ENCODE measurements at regions not wholly inside any gene's neighbourhood (a gene's known extent, or its start where the extent isn't known, plus 50 kb on each side); places are given as distances from the start of the nearest gene placed in this dataset.
"Not testable (repeated sequence)": the region's sequence is repeated elsewhere in the genome, so short reads cannot be mapped to it uniquely, and the experiment has no call there.

DNA sequence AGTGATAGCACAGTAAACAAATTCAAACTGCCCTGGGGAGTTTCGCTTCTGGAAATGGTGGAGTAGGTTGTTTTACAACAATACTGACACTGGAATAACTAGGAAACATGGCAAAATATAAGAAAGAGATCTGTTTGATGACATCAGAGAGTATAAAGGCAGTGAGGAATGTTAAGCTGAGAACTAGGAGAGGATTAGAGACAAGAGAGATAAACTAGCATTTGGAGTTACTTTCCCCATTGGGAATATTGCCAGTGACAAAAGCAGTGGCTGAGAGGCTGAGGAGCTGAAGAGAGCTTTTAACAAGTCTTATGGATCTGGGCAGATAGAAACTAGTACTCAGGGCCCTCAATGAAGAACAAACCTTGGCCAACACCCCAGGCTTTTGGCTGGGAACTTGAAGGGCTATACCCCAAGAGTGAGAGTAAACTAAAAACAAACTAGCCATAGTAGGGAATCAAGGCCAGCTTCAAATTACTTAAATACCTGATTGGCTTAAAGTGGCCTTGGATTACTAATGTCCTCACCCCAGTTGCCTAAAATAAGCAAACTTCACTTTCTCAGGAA is 280.4 kb downstream of the KLF13 start:
- DNase-seq: no peak

DNA sequence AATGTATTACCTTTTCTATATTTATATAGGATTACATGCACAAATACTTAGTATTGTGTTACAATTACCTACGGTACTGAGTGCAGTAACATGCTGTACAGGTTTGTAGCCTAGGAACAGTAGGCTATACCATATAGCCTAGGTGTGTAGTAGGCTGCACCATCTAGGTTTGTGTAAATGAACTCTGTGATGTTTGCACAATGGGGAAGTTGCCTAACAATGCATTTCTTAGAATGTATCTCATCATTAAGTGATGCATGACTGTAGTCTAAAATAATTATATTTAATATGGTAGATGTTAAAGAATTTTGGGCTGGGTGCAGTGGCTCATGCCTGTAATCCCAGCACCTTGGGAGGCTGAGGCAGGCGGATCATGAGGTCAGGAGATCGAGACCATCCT is 281.0 kb downstream of the KLF13 start:
- no peak for DNase-seq

DNA sequence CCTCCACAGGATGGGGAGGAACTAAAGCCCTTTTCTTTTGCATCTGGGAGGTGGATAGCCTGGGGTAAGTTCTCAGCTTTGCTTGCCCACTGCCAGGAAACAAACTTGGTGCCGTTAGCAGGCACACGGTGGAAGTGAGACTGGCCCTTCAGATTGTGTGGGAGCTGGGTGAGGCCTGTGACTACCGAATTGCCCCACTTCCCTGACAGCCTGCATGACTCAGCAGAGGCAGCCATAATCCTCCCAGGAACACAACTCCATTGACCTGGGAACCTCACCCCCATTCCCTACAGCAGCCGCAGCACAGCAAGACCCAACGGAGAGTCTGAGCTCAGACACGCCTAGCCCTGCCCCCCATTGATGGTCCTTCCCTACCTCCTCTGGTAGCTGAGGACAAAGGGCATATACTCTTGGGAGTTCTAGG is 282.6 kb downstream of the KLF13 start:
- DNase-seq: no peak

DNA sequence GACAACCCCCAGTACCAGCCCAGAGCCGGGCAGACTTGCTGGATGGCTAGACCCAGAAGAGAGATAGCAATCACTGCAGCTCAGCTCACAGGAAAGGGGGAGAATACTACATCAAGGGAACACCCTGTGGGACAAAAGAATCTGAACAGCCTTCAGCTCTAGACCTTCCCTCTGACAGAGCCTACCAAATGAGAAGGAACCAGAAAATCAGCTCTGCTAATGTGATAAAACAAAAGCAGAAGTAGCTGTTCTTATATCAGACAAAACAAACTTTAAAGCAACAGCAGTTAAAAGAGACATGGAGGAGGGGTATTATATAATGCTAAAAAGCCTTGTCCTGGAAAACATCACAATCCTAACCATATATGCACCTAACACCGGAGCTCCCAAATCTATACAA is 283.3 kb downstream of the KLF13 start:
- no peak for DNase-seq

DNA sequence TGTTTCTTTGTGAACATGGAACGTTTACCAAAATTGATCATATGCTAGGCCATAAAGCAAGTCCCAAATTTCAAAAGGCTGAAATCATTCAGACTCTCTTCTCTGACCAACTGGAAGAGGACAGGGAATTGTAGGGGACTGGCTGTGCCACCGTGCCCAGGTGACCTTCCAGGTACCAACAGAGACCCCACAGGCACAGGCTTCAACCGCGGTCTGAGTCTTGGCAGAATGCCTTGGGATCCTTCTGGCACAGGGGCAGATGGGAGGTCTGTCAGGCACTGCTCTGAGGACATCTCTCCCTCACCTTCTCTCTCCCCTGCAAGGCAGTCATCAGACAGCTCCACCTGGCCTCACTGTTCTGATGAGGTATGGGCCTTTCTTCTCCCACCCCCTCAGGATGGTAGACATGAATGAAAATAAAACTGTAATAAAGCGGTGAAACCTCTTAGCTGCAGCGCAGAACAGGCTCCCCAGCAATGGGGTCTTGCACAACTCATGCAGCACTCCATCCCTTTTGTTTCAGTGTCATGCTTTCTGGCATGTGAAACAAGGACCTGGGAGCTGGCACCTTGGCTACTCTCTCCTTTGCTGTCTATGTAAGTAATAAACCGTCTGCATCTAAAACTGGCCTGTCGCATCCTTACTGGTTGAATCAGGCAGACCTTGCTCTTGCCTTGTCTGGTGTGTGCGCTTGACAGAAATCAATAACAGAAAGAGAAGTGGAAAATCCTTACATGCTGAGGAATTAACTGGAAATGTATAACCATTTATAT is 289.2 kb downstream of the KLF13 start:
- no peak for DNase-seq

DNA sequence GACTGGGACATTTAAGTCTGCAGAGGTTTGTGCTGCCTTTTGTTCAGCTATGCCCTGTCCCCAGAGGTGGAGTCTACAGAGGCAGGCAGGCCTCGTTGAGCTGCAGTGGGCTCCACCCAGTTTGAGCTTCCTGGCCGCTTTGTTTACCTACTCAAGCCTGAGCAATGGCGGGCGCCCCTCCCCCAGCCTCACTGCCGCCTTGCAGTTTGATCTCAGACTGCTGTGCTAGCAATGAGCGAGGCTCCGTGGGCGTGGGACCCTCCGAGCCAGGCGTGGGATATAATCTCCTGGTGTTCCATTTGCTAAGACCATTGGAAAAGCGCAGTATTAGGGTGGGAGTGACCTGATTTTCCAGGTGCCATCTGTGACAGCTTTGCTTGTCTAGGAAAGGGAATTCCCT is 296.7 kb downstream of the KLF13 start:
- DNase-seq: not testable (repeated sequence)

DNA sequence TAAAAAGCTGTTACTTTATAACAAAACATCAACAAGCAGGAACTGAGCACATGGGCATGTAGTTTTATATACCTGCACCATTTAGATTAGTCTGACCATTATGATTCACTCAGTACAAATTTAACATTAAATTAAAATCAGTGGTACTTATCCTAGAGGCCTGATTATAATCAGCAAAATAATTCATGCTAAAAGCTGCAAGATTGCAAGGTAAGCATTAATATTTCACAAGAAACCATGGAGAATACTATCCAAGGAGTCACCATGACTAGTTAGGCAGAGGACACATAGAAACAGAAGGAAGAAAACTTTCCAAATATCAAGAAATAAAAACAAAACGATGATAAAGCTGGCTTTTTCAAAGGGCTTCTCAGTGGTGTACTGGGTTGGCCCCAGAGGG is 297.5 kb downstream of the KLF13 start:
- DNase-seq: not testable (repeated sequence)

DNA sequence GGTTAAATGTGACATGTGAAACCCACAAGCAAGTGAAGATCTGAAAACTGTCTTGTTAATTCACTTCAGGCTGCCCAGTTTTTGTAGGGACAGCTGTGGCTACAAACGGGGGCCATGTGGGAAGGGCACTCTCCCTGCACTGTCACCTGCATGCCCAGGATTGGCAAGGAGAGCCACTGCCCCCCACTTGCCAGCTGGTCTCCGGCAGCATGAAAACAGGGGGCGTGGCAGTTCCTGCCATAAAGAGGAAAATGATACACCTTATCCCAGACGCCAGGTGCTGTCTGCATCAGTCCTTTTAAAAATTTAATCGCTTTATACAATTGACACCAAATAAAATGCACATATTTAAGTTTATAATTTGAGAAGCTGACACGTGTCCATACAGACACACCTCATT is 309.1 kb downstream of the KLF13 start:
- DNase-seq: not testable (repeated sequence)

DNA sequence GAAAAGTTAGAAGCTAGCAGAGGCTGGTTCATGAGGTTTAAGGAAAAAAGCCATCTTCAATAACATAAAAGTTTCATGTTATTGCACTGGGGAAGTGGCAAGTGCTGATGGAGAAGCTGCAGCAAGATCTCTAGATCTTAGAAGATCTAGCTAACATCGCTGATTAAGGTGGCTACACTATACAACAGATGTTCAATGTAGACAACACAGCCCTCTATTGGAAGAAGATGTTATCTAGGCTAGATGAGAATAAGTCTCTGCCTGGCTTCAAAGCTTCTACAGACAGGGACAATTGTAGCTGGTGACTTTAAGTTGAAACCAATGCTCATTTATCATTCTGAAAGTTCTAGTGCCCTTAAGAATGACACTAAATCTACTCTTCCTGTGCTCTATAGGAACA is 310.3 kb downstream of the KLF13 start:
- DNase-seq: not testable (repeated sequence)

DNA sequence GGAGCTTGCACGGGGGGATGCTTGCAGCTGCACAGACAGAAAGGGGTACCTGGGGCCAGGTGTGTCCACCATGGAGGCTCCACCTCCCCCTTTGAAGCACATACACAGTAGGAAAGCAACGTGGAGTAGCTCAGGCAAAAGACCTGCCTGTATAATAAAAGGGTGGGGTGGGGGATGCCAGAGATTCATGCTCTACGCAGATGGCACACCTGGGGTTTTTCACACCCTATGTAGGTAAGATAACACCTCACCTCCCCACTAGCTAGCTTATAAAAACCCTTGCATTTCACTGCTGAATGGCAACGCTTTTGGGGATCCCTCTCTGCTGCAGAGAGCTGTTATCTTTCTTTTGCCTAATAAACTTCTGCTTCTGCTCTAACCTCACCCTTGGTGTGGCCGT is 317.3 kb downstream of the KLF13 start:
- not testable (repeated sequence) for DNase-seq

DNA sequence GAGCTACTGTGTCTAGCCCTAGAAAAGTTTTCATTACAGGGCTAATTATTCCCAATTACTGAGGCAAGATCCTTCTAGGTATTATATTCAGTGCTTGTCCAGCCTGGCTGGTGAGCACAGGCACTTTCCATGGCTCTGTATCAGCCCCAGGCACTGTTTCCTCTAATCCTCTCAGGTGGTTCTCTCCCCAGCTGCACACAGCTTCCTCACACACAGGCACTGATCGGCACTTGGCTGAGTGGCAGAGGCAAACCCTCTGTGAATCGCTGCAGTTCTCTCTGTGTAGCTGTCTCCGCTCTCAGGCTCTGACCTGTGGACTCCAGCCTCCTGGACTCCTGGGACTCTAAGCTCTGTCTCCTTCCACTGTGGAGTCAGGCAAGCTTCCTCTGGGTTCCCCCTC is 318.1 kb downstream of the KLF13 start:
- DNase-seq: not testable (repeated sequence)

DNA sequence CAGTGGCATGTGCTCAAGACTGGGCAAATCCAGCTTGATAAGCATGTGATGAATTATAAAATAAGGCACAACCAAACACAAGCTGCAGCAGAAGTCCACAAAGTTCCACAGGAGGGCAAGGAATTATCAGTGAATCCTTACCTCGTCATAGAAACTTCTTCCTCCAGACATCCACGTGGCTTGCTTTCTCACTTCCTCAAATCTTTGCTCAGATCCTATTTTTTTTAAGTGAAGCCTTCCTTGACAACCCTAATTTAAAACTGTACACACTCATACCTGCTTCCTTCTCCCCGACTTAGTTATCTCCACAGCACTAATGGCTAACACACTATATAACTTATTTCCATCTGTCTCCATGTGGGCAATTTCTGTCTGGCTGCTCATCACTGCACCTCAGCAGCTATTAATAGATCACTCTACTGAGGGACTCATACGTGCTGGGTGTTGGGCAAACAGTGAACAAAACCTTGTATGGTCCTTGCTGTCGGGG is 320.7 kb downstream of the KLF13 start:
- not testable (repeated sequence) for DNase-seq

DNA sequence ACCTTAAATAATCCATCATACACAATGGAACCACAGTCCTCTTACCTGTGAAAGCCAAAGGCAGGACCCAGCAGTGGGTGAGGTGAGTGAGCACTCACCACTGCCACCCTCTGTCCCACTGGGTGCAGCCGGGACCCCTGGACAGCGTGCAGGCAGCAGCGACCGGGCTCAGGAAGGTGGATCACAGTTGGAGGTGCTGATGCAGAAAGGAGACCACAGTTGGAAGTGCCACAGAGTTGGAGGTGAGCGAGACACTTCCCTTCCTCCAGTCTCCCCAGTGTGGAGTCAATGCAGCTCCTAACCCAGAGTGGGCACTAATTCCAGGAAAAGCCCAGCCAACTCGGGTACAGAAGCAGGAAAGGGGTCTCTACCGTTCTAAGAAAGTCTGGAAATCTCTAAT is 323.0 kb downstream of the KLF13 start:
- DNase-seq: not testable (repeated sequence)

DNA sequence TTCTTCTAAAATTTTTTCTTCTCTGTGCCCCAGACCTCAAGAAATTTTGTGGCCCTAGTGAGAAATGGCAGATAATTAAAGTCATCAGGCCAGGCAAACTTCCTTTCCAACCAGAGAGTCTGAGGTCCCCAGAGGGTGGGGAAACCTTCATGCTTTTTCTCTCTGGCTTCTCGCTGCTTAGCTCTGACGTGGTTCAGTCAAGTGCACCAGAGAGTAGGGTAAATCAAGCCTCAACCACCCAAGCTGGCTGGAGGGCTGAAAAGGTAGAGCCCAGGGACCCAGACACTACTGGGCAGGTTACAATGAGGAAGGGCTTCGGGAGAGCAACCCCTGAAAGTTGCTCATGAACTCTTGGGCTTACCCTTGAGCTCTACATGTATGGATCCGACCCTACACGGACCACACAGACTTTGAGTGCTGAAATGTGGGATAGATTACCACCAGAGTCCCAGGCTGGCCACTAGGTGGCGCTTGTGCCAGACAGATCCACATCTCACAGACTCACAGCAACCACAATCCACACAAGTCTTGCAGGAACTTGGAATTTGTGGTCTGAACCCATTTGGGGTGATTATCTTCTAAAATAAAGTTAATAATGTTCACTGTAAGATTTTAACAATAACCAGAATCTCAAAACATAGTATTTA is 323.5 kb downstream of the KLF13 start:
- peak; percentile 66 for DNase-seq

DNA sequence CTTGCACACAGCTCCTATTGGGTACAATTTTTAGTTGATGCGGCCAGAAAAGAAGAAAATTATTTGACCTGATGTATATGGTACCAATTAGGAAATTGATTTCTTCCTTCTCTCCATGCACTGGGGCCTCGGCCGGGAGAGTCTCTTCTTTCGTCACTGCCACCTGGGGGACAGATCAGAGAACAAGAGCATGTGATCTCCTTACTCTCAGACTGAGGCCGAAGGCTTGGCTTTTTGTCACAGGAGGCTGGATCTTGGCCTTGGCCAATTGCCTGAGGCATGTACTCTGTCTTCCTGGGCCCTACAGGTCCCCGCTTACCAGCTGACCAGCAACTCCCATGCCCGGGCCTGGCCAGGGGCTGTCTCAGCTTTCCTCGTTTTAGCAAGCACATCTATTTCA is 330.3 kb downstream of the KLF13 start:
- not testable (repeated sequence) for DNase-seq

DNA sequence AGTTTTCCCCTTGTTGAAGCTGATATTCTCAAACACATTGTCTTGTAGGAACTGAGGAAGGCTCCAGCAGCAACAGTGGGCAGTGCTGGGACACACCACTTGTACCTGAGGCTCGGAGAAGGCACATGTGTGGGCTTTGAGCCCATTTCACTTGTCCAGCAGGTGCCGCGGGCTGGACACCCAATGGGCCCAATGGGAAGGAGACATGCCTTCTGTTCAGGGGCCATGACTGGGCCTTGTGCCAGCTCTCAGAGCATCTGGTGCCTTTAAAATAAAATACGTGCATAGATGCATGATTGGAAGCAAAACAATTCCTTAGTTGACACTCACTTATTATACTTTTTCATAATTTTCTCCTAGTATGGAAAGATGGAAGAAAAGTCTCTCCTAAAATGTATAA is 334.2 kb downstream of the KLF13 start:
- DNase-seq: no peak

DNA sequence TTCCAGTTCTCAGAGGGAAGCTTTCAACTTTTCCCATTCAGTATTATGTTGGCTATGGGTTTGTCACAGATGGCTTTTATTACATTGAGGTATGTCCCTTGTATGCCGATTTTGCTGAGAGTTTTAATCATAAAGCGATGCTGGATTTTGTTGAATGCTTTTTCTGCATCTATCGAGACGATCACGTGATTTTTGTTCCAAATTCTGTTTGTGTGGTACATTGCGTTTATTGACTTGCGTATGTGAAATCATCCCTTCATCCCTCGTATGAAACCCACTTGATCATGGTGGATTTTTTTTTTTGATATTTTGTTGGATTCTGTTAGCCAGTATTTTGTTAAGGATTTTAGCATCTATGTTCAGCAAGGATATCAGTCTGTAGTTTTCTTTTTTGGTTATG is 339.1 kb downstream of the KLF13 start:
- not testable (repeated sequence) for DNase-seq

DNA sequence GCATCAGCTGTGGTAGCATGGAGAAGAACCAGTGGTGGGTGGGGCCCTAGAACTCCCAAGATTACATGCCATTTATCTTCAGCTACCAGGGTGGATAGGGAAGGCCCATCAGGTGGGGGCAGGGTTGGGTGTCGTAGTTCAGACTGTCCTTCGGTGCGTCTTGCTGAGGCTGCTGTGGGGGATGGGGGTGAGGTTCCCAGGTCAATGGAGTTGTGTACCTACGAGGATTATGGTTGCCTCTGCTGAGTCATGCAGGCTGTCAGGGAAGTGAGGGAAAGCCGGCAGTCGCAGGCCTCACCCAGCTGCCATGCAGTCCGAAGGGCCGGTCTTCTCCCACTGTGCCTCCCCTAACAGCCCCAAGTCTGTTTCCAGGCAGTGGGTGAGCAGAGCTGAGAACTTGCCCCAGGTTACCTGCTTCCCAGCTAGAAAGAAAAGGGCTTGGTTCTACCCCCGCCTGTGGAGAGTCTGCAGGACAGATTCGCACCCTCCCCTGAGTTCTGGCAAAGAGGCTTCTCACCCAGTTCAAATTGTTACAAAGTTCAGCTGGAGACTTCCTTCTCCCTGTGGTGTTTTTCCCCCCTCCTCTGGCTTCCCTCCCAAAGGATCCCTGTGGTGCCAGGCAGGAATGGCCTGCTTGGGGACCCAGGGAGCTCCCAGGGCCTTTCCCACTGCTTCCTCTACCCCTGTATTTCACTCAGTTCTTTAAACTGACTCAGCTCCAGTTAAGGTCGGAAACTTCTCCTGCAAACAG is 342.7 kb downstream of the KLF13 start:
- not testable (repeated sequence) for DNase-seq

DNA sequence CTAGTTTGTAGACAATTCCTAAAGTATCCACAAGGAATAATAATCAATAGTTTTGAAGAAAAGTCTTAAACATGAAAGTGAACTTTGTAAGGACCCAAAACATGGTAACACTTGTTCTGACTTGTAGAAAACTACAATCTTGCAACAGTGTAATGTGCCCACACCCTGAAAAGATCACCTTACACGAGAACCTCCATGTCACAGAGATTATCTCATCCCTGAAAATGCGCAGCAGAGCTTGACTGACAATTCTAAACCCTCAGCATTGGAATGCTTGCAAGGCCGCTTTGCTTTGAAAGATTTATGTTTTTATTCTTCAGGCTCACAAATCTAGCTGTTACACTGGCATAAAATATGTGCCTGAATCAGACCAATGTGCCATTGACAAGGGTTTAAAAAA is 346.6 kb downstream of the KLF13 start:
- not testable (repeated sequence) for DNase-seq

DNA sequence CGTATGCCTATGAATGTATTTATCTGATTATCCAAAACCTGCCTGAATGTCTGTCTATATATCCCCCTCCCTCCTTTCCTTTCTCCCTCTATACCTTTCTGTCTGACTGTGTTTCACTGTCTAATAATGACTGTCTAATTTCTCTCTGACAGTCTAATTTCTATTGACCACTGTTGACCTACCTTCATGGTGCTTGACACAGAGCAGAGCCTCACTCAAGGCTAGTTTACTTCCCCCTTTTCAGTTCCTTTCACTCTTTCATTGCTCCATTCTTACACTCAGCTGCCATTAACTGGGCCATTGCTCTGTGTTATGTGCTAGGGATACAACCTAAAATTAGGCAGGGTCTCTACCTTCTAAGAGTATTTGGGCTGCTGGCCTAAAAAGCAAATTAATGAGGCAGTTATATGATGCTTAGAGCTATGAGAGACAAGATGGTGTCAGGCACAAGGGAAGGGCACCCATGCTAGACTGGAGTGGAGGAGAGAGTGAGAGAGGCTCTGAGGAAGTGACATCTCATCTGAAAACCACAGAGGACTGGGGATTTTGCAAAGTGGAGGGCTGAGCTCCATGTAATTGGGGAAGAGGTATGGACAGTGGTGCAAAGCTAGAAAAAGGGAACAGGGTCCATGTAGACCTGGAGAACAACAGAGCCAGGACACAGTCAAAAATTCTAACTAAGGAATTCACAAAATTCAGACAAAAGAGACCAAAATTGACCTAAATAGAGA is 348.6 kb upstream of the CHRNA7 start:
- not testable (repeated sequence) for DNase-seq

DNA sequence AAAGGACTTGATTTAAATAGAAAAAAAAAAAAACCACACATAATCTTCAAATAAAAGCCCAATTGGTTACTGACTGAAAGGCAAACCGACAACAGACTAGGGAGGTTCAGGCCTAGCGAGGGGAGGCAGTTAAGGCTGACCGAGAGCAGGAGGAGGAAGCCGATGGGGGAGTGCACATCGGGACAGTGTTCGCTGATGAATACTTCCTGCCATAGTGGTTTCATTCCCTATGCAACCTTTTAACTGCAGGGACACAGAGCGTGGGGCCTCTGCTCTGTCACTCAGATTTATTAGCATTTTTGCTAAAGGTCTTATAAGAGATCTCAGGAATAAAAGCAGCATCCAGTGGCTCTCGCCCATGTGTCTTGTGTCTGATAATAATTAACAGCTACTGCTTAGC is 343.2 kb upstream of the CHRNA7 start:
- DNase-seq: not testable (repeated sequence)

DNA sequence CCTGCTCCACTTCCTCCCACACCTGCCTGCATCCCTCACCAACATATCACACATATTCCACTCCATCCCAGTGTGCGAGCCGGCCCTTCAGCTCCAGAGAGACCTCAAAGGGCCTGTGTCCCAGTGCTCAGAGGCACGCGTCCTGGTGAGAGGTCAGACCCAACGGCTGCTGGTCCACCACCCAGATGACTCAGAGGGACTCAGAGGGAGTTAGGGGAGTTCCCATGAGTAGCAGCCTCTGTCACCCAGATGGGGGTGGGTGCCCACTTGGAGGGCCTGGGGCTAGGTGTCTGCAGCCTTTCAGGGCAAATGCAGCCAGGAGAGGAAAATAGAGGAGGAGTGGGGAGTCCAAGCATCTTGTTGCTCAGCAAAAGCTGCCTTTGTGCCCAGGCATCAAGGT is 333.8 kb upstream of the CHRNA7 start:
- DNase-seq: not testable (repeated sequence)

Data from activated CD4-positive, alpha-beta T cell treated with anti-CD3 and anti-CD28 coated beads, Interleukin-2, Interleukin-6, amounts not matched to agents 100 ng/mL and 50 ng/mL, durations not matched to agents 16 hours and 8 hours (primary cell).